GM12873 (cell line): ENCODE measurements at regions not wholly inside any gene's neighbourhood (a gene's known extent, or its start where the extent isn't known, plus 50 kb on each side); places are given as distances from the start of the nearest gene placed in this dataset.

Experiments used
- TF ChIP-seq, protein P1 (sequence below): IDR thresholded peaks from 2 replicates; pipeline ENCODE4 v1.5.1; 2012; ENCODE audit warnings: low read depth, mild to moderate bottlenecking, moderate library complexity, low read length, control low read depth; ENCODE audit not compliant: insufficient read depth; ENCODE audit errors: missing control alignments

DNA sequence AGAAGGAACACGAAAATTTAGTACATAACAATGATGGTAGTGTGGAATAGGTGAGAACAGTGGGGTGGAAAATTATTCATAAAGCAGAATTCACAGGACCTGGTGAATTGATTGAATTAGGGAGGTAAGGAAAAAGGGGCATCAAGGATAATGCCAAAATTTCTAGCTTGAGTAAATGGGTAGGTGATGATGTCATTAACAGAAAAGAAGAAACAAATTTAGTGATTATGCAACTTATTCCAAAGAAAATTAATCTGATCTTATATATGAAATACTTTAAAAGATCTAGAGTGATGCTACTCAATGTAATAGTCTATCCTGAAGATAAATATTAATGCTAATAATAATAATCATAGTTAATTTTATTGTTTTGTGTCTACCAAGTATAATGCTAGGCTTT lies 544.6 kb upstream of the LMCD1 start:
- TF ChIP-seq, protein P1, sequence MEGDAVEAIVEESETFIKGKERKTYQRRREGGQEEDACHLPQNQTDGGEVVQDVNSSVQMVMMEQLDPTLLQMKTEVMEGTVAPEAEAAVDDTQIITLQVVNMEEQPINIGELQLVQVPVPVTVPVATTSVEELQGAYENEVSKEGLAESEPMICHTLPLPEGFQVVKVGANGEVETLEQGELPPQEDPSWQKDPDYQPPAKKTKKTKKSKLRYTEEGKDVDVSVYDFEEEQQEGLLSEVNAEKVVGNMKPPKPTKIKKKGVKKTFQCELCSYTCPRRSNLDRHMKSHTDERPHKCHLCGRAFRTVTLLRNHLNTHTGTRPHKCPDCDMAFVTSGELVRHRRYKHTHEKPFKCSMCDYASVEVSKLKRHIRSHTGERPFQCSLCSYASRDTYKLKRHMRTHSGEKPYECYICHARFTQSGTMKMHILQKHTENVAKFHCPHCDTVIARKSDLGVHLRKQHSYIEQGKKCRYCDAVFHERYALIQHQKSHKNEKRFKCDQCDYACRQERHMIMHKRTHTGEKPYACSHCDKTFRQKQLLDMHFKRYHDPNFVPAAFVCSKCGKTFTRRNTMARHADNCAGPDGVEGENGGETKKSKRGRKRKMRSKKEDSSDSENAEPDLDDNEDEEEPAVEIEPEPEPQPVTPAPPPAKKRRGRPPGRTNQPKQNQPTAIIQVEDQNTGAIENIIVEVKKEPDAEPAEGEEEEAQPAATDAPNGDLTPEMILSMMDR: no peak

DNA sequence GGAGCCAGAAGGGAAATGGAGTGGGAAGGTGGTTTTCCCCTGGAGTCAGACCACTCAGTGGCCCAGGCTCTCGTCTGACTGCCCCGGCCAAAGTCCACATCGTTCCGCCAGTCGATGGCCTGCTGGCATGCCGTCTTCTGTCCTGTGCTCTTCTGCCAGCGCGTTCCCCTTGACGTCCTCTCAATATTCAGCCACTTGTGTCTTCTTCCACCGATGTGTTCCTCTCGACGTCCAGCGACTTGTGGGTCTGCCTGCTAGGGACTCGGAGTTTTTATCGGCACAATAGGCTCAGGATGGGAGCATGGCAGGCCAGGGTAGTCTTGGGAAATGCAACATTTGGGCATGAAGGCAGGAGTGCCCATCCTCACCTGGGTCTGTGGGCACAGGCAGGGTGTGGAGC lies 542.5 kb upstream of the LMCD1 start:
- TF ChIP-seq, protein P1: no peak

GRCh38 chr3:7960601-7961000 lies 541.0 kb upstream of the LMCD1 start:
- TF ChIP-seq, protein P1: no peak

DNA sequence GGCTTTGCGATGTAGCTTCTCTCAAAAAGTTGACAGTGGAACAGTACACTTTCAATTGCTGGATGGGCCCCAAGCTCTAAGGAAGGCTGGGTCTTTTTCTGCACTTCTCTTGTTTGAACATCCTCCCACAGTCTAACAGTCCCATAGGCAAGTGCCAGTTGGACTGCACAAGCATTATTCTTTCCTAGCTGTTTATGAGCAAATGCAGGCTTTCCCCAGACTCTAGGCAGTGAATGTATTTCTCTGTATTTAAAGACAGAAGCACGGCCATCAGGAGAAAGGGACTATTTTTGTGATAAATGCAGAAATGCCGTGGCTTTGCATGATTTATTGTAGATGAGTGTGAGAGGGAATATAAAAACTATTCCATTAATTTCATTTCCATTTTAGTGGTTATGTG lies 539.3 kb upstream of the LMCD1 start:
- TF ChIP-seq, protein P1: no peak

- TF ChIP-seq, protein P1: peak; percentile 8
Measured at GRCh38 chr3:7964899-7965298, 536.7 kb upstream of the LMCD1 start.

DNA sequence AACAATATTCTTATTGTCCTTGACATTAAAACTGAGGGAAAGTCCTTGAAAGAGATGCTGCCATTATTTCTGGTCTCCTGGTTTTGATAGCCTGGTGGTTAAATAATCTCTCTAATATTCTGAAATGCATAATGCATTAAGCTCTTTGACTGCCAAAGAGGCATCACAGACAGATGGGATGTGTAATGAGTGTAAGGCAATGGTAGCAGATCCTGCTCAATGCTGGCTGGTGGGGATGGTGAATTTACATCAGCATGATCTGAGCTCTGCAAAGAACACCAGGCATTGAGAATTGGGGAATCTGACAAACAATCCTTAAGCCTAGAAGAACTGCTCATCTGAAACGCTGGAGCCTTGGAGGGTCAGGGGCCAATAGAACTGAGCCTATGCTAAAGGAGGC lies 528.6 kb upstream of the LMCD1 start:
- TF ChIP-seq, protein P1: no peak

DNA sequence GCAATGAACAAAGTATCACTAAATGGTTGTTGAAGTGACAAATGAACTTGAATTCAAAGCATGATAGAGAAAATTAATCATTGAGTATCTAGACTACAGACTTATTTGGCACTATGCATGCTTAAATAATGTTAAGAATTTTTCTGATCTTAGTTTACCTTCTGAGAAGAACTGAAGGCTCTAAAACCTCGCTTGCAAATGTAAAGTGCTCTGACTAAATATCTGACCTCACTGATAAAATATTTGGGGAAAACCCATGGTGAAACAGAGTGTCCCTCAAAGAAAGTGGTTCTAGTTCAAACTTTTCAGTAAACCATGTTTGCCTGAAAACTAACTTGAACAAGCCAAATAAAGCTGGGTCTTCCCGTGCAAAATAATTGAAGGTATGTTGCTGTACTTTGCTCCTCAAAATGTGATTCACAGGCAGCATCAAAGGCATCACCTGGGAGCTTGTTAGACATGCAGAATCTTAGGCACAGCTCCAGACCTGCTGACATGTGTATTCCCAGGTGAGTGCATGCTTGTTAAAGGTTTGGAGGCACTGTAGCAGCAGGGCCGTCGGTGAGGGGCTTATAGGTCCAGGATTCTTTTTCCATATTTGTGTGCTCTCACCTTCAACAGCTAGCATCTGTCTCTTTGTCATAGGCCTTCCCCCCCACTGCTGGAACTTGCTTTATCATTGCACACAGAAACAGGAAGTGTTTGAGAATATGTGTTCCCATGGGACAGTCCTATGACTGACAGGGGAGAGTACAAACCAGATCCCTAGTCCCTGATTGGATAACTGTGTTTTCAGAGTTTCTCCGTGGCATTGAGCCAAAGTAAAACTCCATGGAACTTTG lies 524.2 kb upstream of the LMCD1 start:
- TF ChIP-seq, protein P1: no peak

DNA sequence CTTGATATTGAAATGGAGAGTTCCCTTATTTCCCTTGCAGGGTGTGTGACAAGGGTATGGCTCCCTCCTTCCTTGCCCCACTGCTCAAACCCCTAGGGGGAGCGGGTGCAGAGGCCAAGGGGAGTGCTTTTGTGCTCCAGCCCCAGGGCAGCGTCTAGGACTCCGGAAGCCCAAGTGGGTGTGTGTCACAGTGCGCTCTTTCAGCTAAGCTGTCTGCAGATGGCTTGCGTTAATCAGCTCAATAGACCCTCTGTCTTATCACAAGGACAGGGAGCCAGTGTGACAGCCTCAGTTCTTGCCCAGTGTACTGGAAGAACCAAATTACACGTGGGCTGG lies 523.6 kb upstream of the LMCD1 start:
- TF ChIP-seq, protein P1: no peak
